ENCODE measurements at regions not wholly inside any gene's neighbourhood (a gene's known extent, or its start where the extent isn't known, plus 50 kb on each side); places are given as distances from the start of the nearest gene placed in this dataset.
"Not testable (repeated sequence)": the region's sequence is repeated elsewhere in the genome, so short reads cannot be mapped to it uniquely, and the experiment has no call there.

- no peak for TF ChIP-seq CTCF (IDR thresholded peaks at IDR 0.05; ENCODE audit: insufficient read depth, missing control alignments)
- no peak for DNase-seq (ENCODE audit: insufficient read length, low spot score)
- no peak for FAIRE-seq
Measured at GRCh38 chr1:170426596-170426995, 105.4 kb upstream of the GORAB start.

- DNase-seq (ENCODE audit: insufficient read length, low spot score); FAIRE-seq: not testable (repeated sequence)
Measured at GRCh38 chr1:170427002-170427401, 105.0 kb upstream of the GORAB start.

- peak; percentile 7 for TF ChIP-seq CTCF (IDR thresholded peaks at IDR 0.05; ENCODE audit: insufficient read depth, missing control alignments)
- DNase-seq (ENCODE audit: insufficient read length, low spot score) (no peak), FAIRE-seq (no peak)
Measured at GRCh38 chr1:170436928-170437327, 95.0 kb upstream of the GORAB start.

GRCh38 chr1:170445096-170445495 lies 86.9 kb upstream of the GORAB start:
- FAIRE-seq (no peak), DNase-seq (ENCODE audit: insufficient read length, low spot score) (no peak)
- no peak for TF ChIP-seq CTCF (IDR thresholded peaks at IDR 0.05; ENCODE audit: insufficient read depth, missing control alignments)

- FAIRE-seq (no peak), DNase-seq (ENCODE audit: insufficient read length, low spot score) (no peak)
- TF ChIP-seq CTCF (IDR thresholded peaks at IDR 0.05; ENCODE audit: insufficient read depth, missing control alignments) = no peak
Measured at GRCh38 chr1:170448661-170449158, 83.3 kb upstream of the GORAB start.

- FAIRE-seq; DNase-seq (ENCODE audit: insufficient read length, low spot score): not testable (repeated sequence)
Measured at GRCh38 chr1:170457325-170458050, 74.5 kb upstream of the GORAB start.

- peak; percentile 74 for FAIRE-seq
- no peak for TF ChIP-seq CTCF (IDR thresholded peaks at IDR 0.05; ENCODE audit: insufficient read depth, missing control alignments)
Measured at GRCh38 chr1:170460001-170460400, 72.0 kb upstream of the GORAB start.

GRCh38 chr1:170460414-170461155 lies 71.4 kb upstream of the GORAB start:
- TF ChIP-seq CTCF (IDR thresholded peaks at IDR 0.05; ENCODE audit: insufficient read depth, missing control alignments) = no peak
- FAIRE-seq (no peak), DNase-seq (ENCODE audit: insufficient read length, low spot score) (no peak)

More at GRCh38 chr1:170460001-170460400, 72.0 kb upstream of the GORAB start:
- DNase-seq (ENCODE audit: insufficient read length, low spot score) = no peak

All from D721Med (cell line).